Epithelial cell of esophagus (primary cell): ENCODE measurements at regions not wholly inside any gene's neighbourhood (a gene's known extent, or its start where the extent isn't known, plus 50 kb on each side); places are given as distances from the start of the nearest gene placed in this dataset.
A peak's percentile ranks its signal among the peaks of the same experiment; 100 is the strongest.
"Not testable (repeated sequence)": the region's sequence is repeated elsewhere in the genome, so short reads cannot be mapped to it uniquely, and the experiment has no call there.

Experiments used
- DNase-seq: peaks from one replicate; pipeline ENCODE4 v3.0.0; 2010; ENCODE audit warnings: low read depth
- H3K4me3 ChIP-seq: 2 replicates; pipeline ENCODE4 v1.5.1; 2011; ENCODE audit warnings: mild to moderate bottlenecking, low read length, control low read depth
- TF ChIP-seq, protein P1 (sequence below): IDR thresholded peaks from 2 replicates; pipeline ENCODE4 v1.5.1; 2011; ENCODE audit warnings: low read depth, mild to moderate bottlenecking, low read length, control low read depth, inconsistent platforms; ENCODE audit not compliant: insufficient read depth; ENCODE audit errors: missing control alignments

DNA sequence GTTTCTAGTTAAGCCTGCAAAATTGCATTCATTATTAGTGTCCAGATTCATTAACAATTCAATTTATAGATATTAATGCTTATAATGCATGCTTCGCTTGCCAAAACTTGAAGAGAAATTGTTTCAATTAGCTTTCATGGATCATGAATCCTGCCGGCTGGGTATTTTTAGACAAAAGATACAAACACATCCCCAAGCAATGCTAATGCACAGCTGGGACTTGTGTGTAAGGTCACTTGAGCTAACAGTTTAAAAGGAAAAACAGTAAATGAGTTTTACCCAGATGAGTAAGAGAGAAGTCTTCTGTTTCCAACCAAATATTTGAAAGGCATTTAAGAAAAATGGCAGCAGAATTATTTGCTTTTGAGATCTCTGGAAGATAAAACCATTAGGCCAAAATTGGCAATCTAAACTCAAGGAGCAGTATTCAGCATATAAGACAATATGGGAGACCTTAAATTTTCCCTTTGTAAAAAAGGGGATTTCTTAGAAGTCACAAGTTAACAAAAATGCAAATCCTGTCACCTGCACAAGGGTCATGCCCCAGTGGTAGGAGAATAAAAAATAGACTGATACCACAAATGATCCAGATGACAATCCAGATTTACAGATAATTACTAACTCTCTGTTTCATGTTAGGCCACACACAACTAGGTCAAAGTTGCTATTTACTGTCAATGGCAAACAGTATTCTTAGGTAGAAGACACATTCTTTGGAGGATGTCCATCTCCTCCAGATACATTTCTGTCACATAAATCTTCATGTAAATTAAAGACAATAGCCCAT, 418.4 kb upstream of the PMFBP1 start:
- no peak overlapping the region for H3K4me3 ChIP-seq

DNA sequence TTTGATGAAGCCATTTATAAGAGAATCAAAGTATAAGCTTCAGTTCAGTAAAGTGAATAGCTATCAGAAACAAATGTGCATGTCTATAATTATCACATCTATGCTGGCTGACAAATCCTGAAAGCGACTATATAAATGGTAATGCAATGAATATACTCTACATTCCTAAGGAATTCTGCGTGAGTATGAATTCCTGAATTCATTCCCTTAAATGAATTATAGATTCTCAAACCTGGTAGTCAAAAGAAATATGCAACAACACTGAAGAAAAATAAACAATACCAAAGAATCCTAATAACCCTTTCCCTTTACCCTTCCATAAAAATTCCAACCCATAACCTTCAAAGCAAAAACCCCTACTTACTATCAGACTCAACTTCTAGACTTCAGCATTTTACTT, 416.6 kb upstream of the PMFBP1 start:
- no peak for DNase-seq
- H3K4me3 ChIP-seq, result no peak overlapping the region
- TF ChIP-seq, protein P1, sequence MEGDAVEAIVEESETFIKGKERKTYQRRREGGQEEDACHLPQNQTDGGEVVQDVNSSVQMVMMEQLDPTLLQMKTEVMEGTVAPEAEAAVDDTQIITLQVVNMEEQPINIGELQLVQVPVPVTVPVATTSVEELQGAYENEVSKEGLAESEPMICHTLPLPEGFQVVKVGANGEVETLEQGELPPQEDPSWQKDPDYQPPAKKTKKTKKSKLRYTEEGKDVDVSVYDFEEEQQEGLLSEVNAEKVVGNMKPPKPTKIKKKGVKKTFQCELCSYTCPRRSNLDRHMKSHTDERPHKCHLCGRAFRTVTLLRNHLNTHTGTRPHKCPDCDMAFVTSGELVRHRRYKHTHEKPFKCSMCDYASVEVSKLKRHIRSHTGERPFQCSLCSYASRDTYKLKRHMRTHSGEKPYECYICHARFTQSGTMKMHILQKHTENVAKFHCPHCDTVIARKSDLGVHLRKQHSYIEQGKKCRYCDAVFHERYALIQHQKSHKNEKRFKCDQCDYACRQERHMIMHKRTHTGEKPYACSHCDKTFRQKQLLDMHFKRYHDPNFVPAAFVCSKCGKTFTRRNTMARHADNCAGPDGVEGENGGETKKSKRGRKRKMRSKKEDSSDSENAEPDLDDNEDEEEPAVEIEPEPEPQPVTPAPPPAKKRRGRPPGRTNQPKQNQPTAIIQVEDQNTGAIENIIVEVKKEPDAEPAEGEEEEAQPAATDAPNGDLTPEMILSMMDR, result no peak

More for the DNA sequence above, 418.4 kb upstream of the PMFBP1 start:
- DNase-seq, result no peak
- TF ChIP-seq, protein P1, result no peak

DNA sequence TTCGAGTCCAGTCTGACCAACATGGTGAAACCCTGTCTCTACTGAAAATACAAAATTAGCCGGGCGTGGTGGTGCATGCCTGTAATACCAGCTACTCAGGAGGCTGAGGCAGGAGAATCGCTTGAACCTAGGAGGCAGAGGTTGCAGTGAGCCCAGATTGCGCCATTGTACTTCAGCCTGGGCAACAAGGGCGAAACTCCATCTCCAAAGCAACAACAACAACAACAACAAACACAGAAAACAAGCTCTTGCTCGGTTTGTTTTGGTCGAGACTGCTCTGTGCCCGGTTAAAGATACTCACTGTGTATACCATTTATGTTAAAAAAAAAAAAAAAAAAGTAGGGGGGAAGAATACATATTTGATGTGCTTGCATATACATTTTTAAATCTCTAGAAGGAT, 406.1 kb upstream of the PMFBP1 start:
- not testable (repeated sequence) for DNase-seq, H3K4me3 ChIP-seq

DNA sequence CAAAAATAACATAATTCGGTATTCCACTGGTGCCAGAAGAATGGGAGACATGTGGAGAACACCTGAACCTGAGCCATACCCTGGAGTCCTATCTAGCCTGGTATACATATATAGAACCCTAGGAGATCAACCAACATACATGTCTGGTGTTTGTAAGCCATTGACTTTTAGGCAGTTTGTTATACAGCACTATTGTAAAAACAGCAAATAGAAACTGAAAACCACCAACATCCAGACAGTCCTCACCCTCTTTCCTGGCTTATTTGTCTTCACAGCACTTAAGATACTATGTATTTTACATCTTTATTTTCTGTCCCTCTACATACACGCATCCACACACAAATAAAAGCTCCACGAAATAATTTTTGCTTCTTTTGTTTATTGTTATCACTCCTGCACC, 404.2 kb upstream of the PMFBP1 start:
- TF ChIP-seq, protein P1, result no peak
- H3K4me3 ChIP-seq, result no peak overlapping the region
- DNase-seq, result no peak

DNA sequence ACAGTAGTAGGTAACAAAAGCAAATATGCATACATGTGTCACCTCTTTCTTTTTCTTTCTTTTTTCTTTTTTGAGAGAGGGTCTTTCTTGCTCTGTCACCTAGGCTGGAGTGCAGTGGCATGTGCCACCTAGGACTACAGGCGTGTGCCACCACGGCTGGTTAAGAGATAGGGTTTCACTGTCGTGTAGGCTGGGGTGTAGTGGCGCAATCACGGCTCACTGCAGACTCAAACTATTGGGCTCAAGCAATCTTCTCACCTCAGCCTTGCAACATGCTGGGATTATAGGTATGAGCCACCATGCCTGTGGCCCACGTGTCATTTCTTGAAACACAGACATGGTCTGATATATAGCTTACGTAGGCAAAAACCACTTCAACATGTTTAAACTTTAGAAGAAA, 397.7 kb upstream of the PMFBP1 start:
- DNase-seq, result peak; percentile 14
- TF ChIP-seq, protein P1, result no peak
- H3K4me3 ChIP-seq, result no peak overlapping the region

DNA sequence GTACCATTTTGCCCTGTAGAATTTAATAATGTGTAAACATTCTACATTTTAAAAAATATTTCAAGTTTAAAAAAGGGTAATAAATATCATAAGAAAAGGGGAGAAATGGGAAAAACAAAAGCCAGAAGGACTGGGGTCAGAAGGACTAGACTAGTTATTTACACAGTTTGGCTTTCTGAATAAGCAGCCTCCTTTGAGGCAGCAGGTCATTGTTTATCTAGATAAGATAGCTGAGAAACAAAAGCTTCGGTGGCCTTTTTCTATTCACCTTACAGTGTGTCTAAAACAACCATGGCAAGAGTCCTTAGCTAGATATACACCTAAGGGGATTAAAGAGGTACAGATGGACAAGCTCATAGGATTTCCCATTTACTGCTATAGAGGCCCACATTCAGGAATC, 396.5 kb upstream of the PMFBP1 start:
- H3K4me3 ChIP-seq, result no peak overlapping the region
- TF ChIP-seq, protein P1, result no peak
- no peak for DNase-seq

DNA sequence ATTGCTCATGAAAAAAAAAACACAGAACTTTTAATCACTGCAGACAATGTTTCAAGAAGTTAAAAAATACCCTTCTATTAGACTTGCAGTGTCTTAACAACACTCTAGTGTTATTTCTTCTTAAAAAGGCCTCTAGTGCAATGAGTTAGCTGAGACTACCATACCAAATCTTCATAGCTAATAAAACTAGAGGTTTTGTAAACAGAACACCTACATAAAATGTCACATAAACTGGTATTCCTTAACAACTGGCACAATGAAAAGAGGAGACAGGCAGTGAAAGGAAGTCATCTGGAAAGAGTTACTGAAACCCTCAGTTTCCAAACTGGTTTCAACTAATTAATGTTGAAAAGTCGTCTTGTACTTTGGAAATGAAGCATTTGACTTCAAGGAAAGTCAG, 394.2 kb upstream of the PMFBP1 start:
- TF ChIP-seq, protein P1, result no peak
- no peak for DNase-seq
- H3K4me3 ChIP-seq, result no peak overlapping the region

DNA sequence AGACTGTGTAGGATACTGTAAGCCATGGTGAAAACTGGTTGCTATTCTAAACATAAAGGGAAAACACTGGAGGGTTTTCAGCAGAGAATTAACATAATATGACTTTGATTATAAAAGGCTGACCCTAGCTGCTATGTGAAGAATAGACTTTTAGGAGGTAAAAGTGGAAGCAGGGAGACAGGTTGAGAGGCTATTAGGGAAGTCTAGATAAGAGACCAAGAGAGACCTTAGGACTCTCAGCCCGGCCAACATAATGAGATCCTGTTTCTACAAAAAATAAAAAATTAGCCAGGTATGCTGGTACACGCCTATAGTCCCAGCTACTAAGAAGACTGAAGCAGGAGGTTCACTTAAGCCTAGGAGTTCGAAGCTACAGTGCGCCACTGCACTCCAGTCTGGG, 393.2 kb upstream of the PMFBP1 start:
- DNase-seq, result no peak
- H3K4me3 ChIP-seq, result no peak overlapping the region
- TF ChIP-seq, protein P1, result no peak
